ENCODE measurements at regions not wholly inside any gene's neighbourhood (a gene's known extent, or its start where the extent isn't known, plus 50 kb on each side); places are given as distances from the start of the nearest gene placed in this dataset.

- TF ChIP-seq CTCF (IDR thresholded peaks at IDR 0.05; ENCODE audit: insufficient read depth, low read depth, low read length) (no peak), EZH2 (IDR thresholded peaks at IDR 0.05; ENCODE audit: insufficient read depth, low read length) (no peak)
- H3K4me2 ChIP-seq (ENCODE audit: low read length), result no peak overlapping the region
- H3K9ac ChIP-seq (ENCODE audit: low read length), result no peak overlapping the region
- H4K20me1 ChIP-seq (ENCODE audit: insufficient read depth, low read length), result no peaks in the 10 kb centered on the region
- no peaks in the 10 kb centered on the region for H3K79me2 ChIP-seq (ENCODE audit: insufficient read depth, low read length)
- H3K9me3 ChIP-seq (ENCODE audit: insufficient read depth, low read depth, low read length), result no peaks in the 10 kb centered on the region
- no peaks in the 10 kb centered on the region for H3K36me3 ChIP-seq (ENCODE audit: insufficient read depth, low read length)
- Mint-ChIP-seq H3K4me3 (ENCODE audit: unreplicated experiment) (no peak overlapping the region), H3K9me3 (ENCODE audit: unreplicated experiment) (no peaks in the 10 kb centered on the region), H3K27me3 (ENCODE audit: low read depth, unreplicated experiment) (no peaks in the 10 kb centered on the region), H3K36me3 (ENCODE audit: low read depth, unreplicated experiment) (no peaks in the 10 kb centered on the region), H3K27ac (ENCODE audit: unreplicated experiment) (no peak overlapping the region), H3K4me1 (ENCODE audit: low read depth, unreplicated experiment) (no peaks in the 10 kb centered on the region)
- DNase-seq (ENCODE audit: low read depth) (no peak), FAIRE-seq (no peak)
- H3K4me1 ChIP-seq (ENCODE audit: insufficient read depth, low read length), result no peaks in the 10 kb centered on the region
- H2AFZ ChIP-seq (ENCODE audit: low read depth, low read length), result no peak overlapping the region
- H3K27me3 ChIP-seq (ENCODE audit: insufficient read depth, low read length), result no peaks in the 10 kb centered on the region
- H3K27ac ChIP-seq (ENCODE audit: low read depth, low read length), result no peak overlapping the region
- H3K4me3 ChIP-seq (ENCODE audit: insufficient read depth, low read depth, low read length), result no peak overlapping the region
Measured at GRCh38 chr21:15233611-15234010, 168.8 kb upstream of the NRIP1 start.

GRCh38 chr21:15236111-15236510 lies 171.3 kb upstream of the NRIP1 start:
- Histone ChIP-seq H4K20me1 (ENCODE audit: insufficient read depth, low read length) (no peaks in the 10 kb centered on the region), H3K36me3 (ENCODE audit: insufficient read depth, low read length) (no peaks in the 10 kb centered on the region), H3K9ac (ENCODE audit: low read length) (no peak overlapping the region), H3K4me3 (ENCODE audit: insufficient read depth, low read depth, low read length) (no peak overlapping the region), H3K27me3 (ENCODE audit: insufficient read depth, low read length) (no peaks in the 10 kb centered on the region), H3K79me2 (ENCODE audit: insufficient read depth, low read length) (no peaks in the 10 kb centered on the region), H3K27ac (ENCODE audit: low read depth, low read length) (no peak overlapping the region), H3K4me2 (ENCODE audit: low read length) (no peak overlapping the region), H2AFZ (ENCODE audit: low read depth, low read length) (no peak overlapping the region), H3K9me3 (ENCODE audit: insufficient read depth, low read depth, low read length) (no peaks in the 10 kb centered on the region), H3K4me1 (ENCODE audit: insufficient read depth, low read length) (no peaks in the 10 kb centered on the region)
- DNase-seq (ENCODE audit: low read depth) (no peak), FAIRE-seq (no peak)
- TF ChIP-seq EZH2 (IDR thresholded peaks at IDR 0.05; ENCODE audit: insufficient read depth, low read length), result no peak
- no peak for TF ChIP-seq CTCF (IDR thresholded peaks at IDR 0.05; ENCODE audit: insufficient read depth, low read depth, low read length)
- Mint-ChIP-seq H3K9me3 (ENCODE audit: unreplicated experiment) (no peaks in the 10 kb centered on the region), H3K27ac (ENCODE audit: unreplicated experiment) (no peak overlapping the region), H3K36me3 (ENCODE audit: low read depth, unreplicated experiment) (no peaks in the 10 kb centered on the region), H3K27me3 (ENCODE audit: low read depth, unreplicated experiment) (no peaks in the 10 kb centered on the region), H3K4me3 (ENCODE audit: unreplicated experiment) (no peak overlapping the region), H3K4me1 (ENCODE audit: low read depth, unreplicated experiment) (no peaks in the 10 kb centered on the region)

- TF ChIP-seq CTCF (IDR thresholded peaks at IDR 0.05; ENCODE audit: insufficient read depth, low read depth, low read length), result no peak
- TF ChIP-seq EZH2 (IDR thresholded peaks at IDR 0.05; ENCODE audit: insufficient read depth, low read length), result no peak
- no peak overlapping the region for H3K9ac ChIP-seq (ENCODE audit: low read length)
- no peak overlapping the region for H3K27ac ChIP-seq (ENCODE audit: low read depth, low read length)
- H3K4me3 ChIP-seq (ENCODE audit: insufficient read depth, low read depth, low read length), result no peak overlapping the region
- no peaks in the 10 kb centered on the region for H3K27me3 ChIP-seq (ENCODE audit: insufficient read depth, low read length)
- Mint-ChIP-seq H3K4me1 (ENCODE audit: low read depth, unreplicated experiment) (peaks cover 11% of the 10 kb centered on the region), H3K27ac (ENCODE audit: unreplicated experiment) (no peak overlapping the region), H3K36me3 (ENCODE audit: low read depth, unreplicated experiment) (no peaks in the 10 kb centered on the region), H3K9me3 (ENCODE audit: unreplicated experiment) (no peaks in the 10 kb centered on the region), H3K4me3 (ENCODE audit: unreplicated experiment) (no peak overlapping the region), H3K27me3 (ENCODE audit: low read depth, unreplicated experiment) (no peaks in the 10 kb centered on the region)
- DNase-seq (ENCODE audit: low read depth) (no peak), FAIRE-seq (no peak)
- no peaks in the 10 kb centered on the region for H3K36me3 ChIP-seq (ENCODE audit: insufficient read depth, low read length)
- no peak overlapping the region for H3K4me2 ChIP-seq (ENCODE audit: low read length)
- H2AFZ ChIP-seq (ENCODE audit: low read depth, low read length), result no peak overlapping the region
- H4K20me1 ChIP-seq (ENCODE audit: insufficient read depth, low read length), result no peaks in the 10 kb centered on the region
- H3K79me2 ChIP-seq (ENCODE audit: insufficient read depth, low read length), result no peaks in the 10 kb centered on the region
- no peaks in the 10 kb centered on the region for H3K9me3 ChIP-seq (ENCODE audit: insufficient read depth, low read depth, low read length)
- peaks cover 3% of the 10 kb centered on the region for H3K4me1 ChIP-seq (ENCODE audit: insufficient read depth, low read length)
Measured at GRCh38 chr21:15240848-15241247, 176.0 kb upstream of the NRIP1 start.

All from astrocyte (in vitro differentiated cells and primary cell).